Breast epithelium (tissue), 3 donors: ENCODE measurements at regions not wholly inside any gene's neighbourhood (a gene's known extent, or its start where the extent isn't known, plus 50 kb on each side); places are given as distances from the start of the nearest gene placed in this dataset.

Source experiments
- CTCF ChIP-seq, 3 donors: fragments of 450-650 bp; IDR thresholded peaks; one replicate each; pipeline ENCODE4 v1.5.1; 2016 to 2017; ENCODE audit warnings: antibody characterized with exemption in 3 of 3, mild to moderate bottlenecking in 3 of 3, moderate library complexity in 3 of 3
- POLR2A ChIP-seq: fragments of 450-650 bp; IDR thresholded peaks from one replicate; pipeline ENCODE4 v1.6.1; 2016; ENCODE audit warnings: antibody characterized with exemption, mild to moderate bottlenecking, moderate library complexity
- POLR2AphosphoS5 ChIP-seq, 3 donors: sonication (generic); formaldehyde crosslinking; IDR thresholded peaks; one replicate each; pipeline ENCODE4 v1.6.1; 2017; ENCODE audit warnings: antibody characterized with exemption in 3 of 3

GRCh38 chr20:52433326-52434040 is 241.9 kb upstream of the ZFP64 start:
- no peak for TF ChIP-seq CTCF (IDR thresholded peaks at IDR 0.05)
- no peak for TF ChIP-seq POLR2A
- TF ChIP-seq POLR2AphosphoS5 (IDR thresholded peaks at IDR 0.05), result no peak
